ENCODE measurements at regions not wholly inside any gene's neighbourhood (a gene's known extent, or its start where the extent isn't known, plus 50 kb on each side); places are given as distances from the start of the nearest gene placed in this dataset.

GRCh38 chr11:119539583-119539982, 116.6 kb upstream of the THY1 start:
- no peak overlapping the region for H3K9ac ChIP-seq (ENCODE audit: insufficient read depth, low read length, poor library complexity, severe bottlenecking)
- Mint-ChIP-seq H3K27ac (peak overlapping the region; percentile 87 to 96 (median 92)), H3K4me1 (peaks cover 69% of the 10 kb centered on the region), H3K36me3 (peaks cover 0 to 3% of the 10 kb centered on the region in 2 donors), H3K4me3 (peak overlapping the region in 1 of 2 donors; percentile 76), H3K27me3 (ENCODE audit: low read depth in 3 of 3) (peaks cover 0 to 3% (median 1%) of the 10 kb centered on the region in 3 donors), H3K9me3 (peaks cover 0 to 10% (median 6%) of the 10 kb centered on the region in 7 donors)
- H4K20me1 ChIP-seq (ENCODE audit: insufficient read depth, low read length), result no peaks in the 10 kb centered on the region
- no peak overlapping the region for H2AFZ ChIP-seq (ENCODE audit: insufficient read depth, low read depth, low read length, poor library complexity, severe bottlenecking)
- intact Hi-C loops (cut with micrococcal nuclease), result loop anchor here (5.0 kb wide), 2 partner anchors 33 to 78 kb away; no protein-coding TSS in a partner anchor
- no peak for TF ChIP-seq CTCF (IDR thresholded peaks at IDR 0.05)
- peak overlapping the region in 1 of 2 donors; percentile 72 for H3K27ac ChIP-seq (ENCODE audit: low read depth in 1 of 2, low read length in 2 of 2)
- H3K27me3 ChIP-seq (ENCODE audit: control insufficient read depth in 2 of 2, insufficient read depth in 2 of 2, low read length in 2 of 2), result no peaks in the 10 kb centered on the region
- H3K79me2 ChIP-seq (ENCODE audit: insufficient read depth, low read length), result no peaks in the 10 kb centered on the region
- H3K36me3 ChIP-seq (replicated peaks in 1 of 2; ENCODE audit: control insufficient read depth in 1 of 2, insufficient read depth in 2 of 2, low read length in 2 of 2), result no peaks in the 10 kb centered on the region
- peaks cover 50 to 65% of the 10 kb centered on the region in 2 donors for H3K4me1 ChIP-seq (ENCODE audit: control insufficient read depth in 1 of 2, insufficient read depth in 2 of 2, low read length in 2 of 2)
- no peak for DNase-seq
- no peak overlapping the region for H3K4me2 ChIP-seq (replicated peaks; ENCODE audit: extremely low read depth, low read length, poor library complexity, severe bottlenecking)
- peak overlapping the region in 1 of 3 experiments; percentile 29 for H3K4me3 ChIP-seq (replicated peaks in 1 of 3; ENCODE audit: low read depth in 2 of 3, low read length in 3 of 3)
- H3K9me3 ChIP-seq (replicated peaks in 1 of 2; ENCODE audit: control insufficient read depth in 1 of 2, insufficient read depth in 1 of 2, low read length in 2 of 2), result no peaks in the 10 kb centered on the region
- no CpG with 5 or more reads among the region's 4 CpGs for WGBS (ENCODE audit: insufficient coverage)

GRCh38 chr11:119538753-119539152, 115.8 kb upstream of the THY1 start:
- Mint-ChIP-seq H3K36me3 (peaks cover 0 to 3% of the 10 kb centered on the region in 2 donors), H3K27me3 (ENCODE audit: low read depth in 3 of 3) (peaks cover 0 to 3% (median 1%) of the 10 kb centered on the region in 3 donors), H3K4me1 (peaks cover 77% of the 10 kb centered on the region), H3K9me3 (peaks cover 0 to 10% (median 6%) of the 10 kb centered on the region in 7 donors), H3K4me3 (peak overlapping the region in 1 of 2 donors; percentile 67), H3K27ac (peak overlapping the region; percentile 74 to 96 (median 92))
- peak overlapping the region; percentile 37 for H3K4me2 ChIP-seq (replicated peaks; ENCODE audit: extremely low read depth, low read length, poor library complexity, severe bottlenecking)
- H3K27ac ChIP-seq (ENCODE audit: low read depth in 1 of 2, low read length in 2 of 2), result peak overlapping the region; percentile 47 to 72
- H3K9ac ChIP-seq (ENCODE audit: insufficient read depth, low read length, poor library complexity, severe bottlenecking), result no peak overlapping the region
- peaks cover 58 to 73% of the 10 kb centered on the region in 2 donors for H3K4me1 ChIP-seq (ENCODE audit: control insufficient read depth in 1 of 2, insufficient read depth in 2 of 2, low read length in 2 of 2)
- WGBS (ENCODE audit: insufficient coverage), result no CpG with 5 or more reads among the region's 2 CpGs
- H3K4me3 ChIP-seq (replicated peaks in 1 of 3; ENCODE audit: low read depth in 2 of 3, low read length in 3 of 3), result peak overlapping the region in 1 of 3 experiments; percentile 29
- H3K36me3 ChIP-seq (replicated peaks in 1 of 2; ENCODE audit: control insufficient read depth in 1 of 2, insufficient read depth in 2 of 2, low read length in 2 of 2), result no peaks in the 10 kb centered on the region
- H3K27me3 ChIP-seq (ENCODE audit: control insufficient read depth in 2 of 2, insufficient read depth in 2 of 2, low read length in 2 of 2), result no peaks in the 10 kb centered on the region
- no peaks in the 10 kb centered on the region for H3K9me3 ChIP-seq (replicated peaks in 1 of 2; ENCODE audit: control insufficient read depth in 1 of 2, insufficient read depth in 1 of 2, low read length in 2 of 2)
- TF ChIP-seq CTCF (IDR thresholded peaks at IDR 0.05), result no peak
- intact Hi-C loops (cut with micrococcal nuclease), result loop anchor here (5.0 kb wide), 2 partner anchors 34 to 79 kb away; no protein-coding TSS in a partner anchor
- H3K79me2 ChIP-seq (ENCODE audit: insufficient read depth, low read length), result no peaks in the 10 kb centered on the region
- no peaks in the 10 kb centered on the region for H4K20me1 ChIP-seq (ENCODE audit: insufficient read depth, low read length)
- DNase-seq, result peak; percentile 88 to 92 (median 89)
- H2AFZ ChIP-seq (ENCODE audit: insufficient read depth, low read depth, low read length, poor library complexity, severe bottlenecking), result no peak overlapping the region
